IPS-18c (cell line): ENCODE measurements at regions not wholly inside any gene's neighbourhood (a gene's known extent, or its start where the extent isn't known, plus 50 kb on each side); places are given as distances from the start of the nearest gene placed in this dataset.
"Not testable (repeated sequence)": the region's sequence is repeated elsewhere in the genome, so short reads cannot be mapped to it uniquely, and the experiment has no call there.

ENCODE experiments used
- H3K4me3 ChIP-seq: 2 replicates; pipeline ENCODE4 v1.7.0; 2013; ENCODE audit warnings: low read depth, mild to moderate bottlenecking, low read length, moderate library complexity; ENCODE audit not compliant: insufficient read depth
- H3K9me3 ChIP-seq: one replicate; pipeline ENCODE4 v1.6.1; 2013; ENCODE audit warnings: mild to moderate bottlenecking, low read length, moderate library complexity; ENCODE audit not compliant: control insufficient read depth, insufficient read depth

- peaks cover 21% of the 10 kb centered on the region for H3K9me3 ChIP-seq
These were observed 284.3 kb downstream of the TCERG1L start for GRCh38 chr10:131027256-131027655.

GRCh38 chr10:131031346-131031745, 280.2 kb downstream of the TCERG1L start:
- Histone ChIP-seq H3K9me3 (peaks cover 22% of the 10 kb centered on the region), H3K4me3 (no peak overlapping the region)

More at GRCh38 chr10:131027256-131027655, 284.3 kb downstream of the TCERG1L start:
- H3K4me3 ChIP-seq: no peak overlapping the region

- peaks cover 21% of the 10 kb centered on the region for H3K9me3 ChIP-seq
- no peak overlapping the region for H3K4me3 ChIP-seq
These were observed 279.0 kb downstream of the TCERG1L start for GRCh38 chr10:131032329-131033165.

- H3K9me3 ChIP-seq: peaks cover 19% of the 10 kb centered on the region
- H3K4me3 ChIP-seq: no peak overlapping the region; the same call in 1 of the 2 replicates
These were observed 278.1 kb downstream of the TCERG1L start for GRCh38 chr10:131033166-131034085.

GRCh38 chr10:131034451-131034850, 277.1 kb downstream of the TCERG1L start:
- Histone ChIP-seq H3K9me3 (peaks cover 19% of the 10 kb centered on the region), H3K4me3 (no peak overlapping the region)

- H3K9me3 ChIP-seq: peaks cover 19% of the 10 kb centered on the region
- H3K4me3 ChIP-seq: no peak overlapping the region
These were observed 275.7 kb downstream of the TCERG1L start for GRCh38 chr10:131035779-131036178.

- Histone ChIP-seq H3K4me3 (no peak overlapping the region), H3K9me3 (peaks cover 15% of the 10 kb centered on the region)
These were observed 273.5 kb downstream of the TCERG1L start for GRCh38 chr10:131038056-131038455.

- H3K9me3 ChIP-seq: peaks cover 15% of the 10 kb centered on the region
These were observed 270.5 kb downstream of the TCERG1L start for GRCh38 chr10:131041031-131041430.

GRCh38 chr10:131041441-131041840, 270.1 kb downstream of the TCERG1L start:
- H3K4me3 ChIP-seq: no peak overlapping the region
- H3K9me3 ChIP-seq: peaks cover 14% of the 10 kb centered on the region

More at GRCh38 chr10:131041031-131041430, 270.5 kb downstream of the TCERG1L start:
- H3K4me3 ChIP-seq: no peak overlapping the region

- H3K4me3 ChIP-seq: not testable (repeated sequence)
- H3K9me3 ChIP-seq: peaks cover 11% of the 10 kb centered on the region
These were observed 269.5 kb downstream of the TCERG1L start for GRCh38 chr10:131042015-131042414.
